ENCODE measurements at regions not wholly inside any gene's neighbourhood (a gene's known extent, or its start where the extent isn't known, plus 50 kb on each side); places are given as distances from the start of the nearest gene placed in this dataset.
"Not testable (repeated sequence)": the region's sequence is repeated elsewhere in the genome, so short reads cannot be mapped to it uniquely, and the experiment has no call there.

DNA sequence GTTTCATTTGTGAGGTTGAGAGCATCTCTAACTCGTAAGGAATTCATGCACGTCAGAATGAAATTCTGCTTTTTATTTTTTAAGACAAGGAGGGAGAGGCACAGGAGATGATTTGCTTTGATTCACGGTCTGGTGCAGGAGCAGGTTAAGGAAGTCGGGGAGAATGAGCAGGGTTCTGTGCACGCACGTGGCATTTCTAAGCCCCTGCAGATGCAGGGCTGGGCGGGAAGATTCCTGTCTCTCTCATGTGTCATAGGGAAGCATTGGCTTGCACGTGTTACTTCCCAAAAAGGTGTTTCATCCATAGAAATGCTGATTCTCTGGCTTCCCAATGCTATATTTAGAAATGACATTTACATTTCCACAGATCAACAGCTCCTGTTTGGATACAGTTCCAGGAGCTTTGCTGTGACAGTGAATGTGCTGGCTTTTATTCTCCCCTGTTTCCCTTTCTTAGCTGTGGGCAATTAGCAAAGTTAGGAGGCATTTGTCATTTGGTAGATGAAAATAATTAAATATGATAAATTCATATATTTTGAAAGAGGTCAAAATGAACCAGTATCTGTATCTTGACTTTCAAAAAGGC is 119.7 kb upstream of the ZFP64 start:
- H3K4me3 ChIP-seq = no peak overlapping the region
- no peaks in the 10 kb centered on the region for H3K9me3 ChIP-seq (ENCODE audit: low read depth, low read length)

DNA sequence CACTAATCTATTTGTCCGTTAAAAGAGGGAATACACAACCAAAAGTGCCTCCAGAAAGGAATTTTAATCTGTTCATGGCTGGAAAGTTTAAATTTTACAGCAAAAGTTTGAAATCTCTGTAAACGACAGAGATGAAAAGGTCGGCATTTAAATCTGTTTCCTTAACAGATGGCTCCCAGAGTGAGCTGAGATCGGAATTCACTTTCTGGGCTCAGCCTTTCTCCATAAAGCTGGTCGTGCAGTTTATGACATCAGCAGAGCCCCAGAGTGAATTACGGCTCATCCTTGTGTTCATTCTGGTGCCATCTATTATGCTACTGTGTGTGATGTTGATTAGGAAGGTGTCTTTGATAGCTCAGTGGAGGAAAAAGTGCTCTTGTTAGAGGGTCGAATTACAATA is 117.6 kb upstream of the ZFP64 start:
- Histone ChIP-seq H3K4me3 (no peak overlapping the region), H3K27ac (peak overlapping the region; percentile 56), H3K9ac (ENCODE audit: insufficient read length) (no peak overlapping the region), H3K36me3 (ENCODE audit: insufficient read depth, low read length) (no peaks in the 10 kb centered on the region), H3K9me3 (ENCODE audit: low read depth, low read length) (no peaks in the 10 kb centered on the region)
- DNase-seq (ENCODE audit: low read depth, low spot score) = no peak
- TF ChIP-seq EZH2 (IDR thresholded peaks at IDR 0.05) = no peak
- no peak for TF ChIP-seq FOXP2 (optimal IDR thresholded peaks at IDR 0.05; ENCODE audit: control extremely low read depth, extremely low read length, insufficient read depth)
- no peak for TF ChIP-seq POLR2AphosphoS5 (IDR thresholded peaks at IDR 0.05; ENCODE audit: borderline replicate concordance, low read depth, low read length)

More for the DNA sequence above, 119.7 kb upstream of the ZFP64 start:
- Histone ChIP-seq H3K27ac (no peak overlapping the region), H3K9ac (ENCODE audit: insufficient read length) (no peak overlapping the region), H3K36me3 (ENCODE audit: insufficient read depth, low read length) (no peaks in the 10 kb centered on the region)
- DNase-seq (ENCODE audit: low read depth, low spot score) = no peak
- TF ChIP-seq POLR2AphosphoS5 (IDR thresholded peaks at IDR 0.05; ENCODE audit: borderline replicate concordance, low read depth, low read length) (no peak), EZH2 (IDR thresholded peaks at IDR 0.05) (no peak), FOXP2 (optimal IDR thresholded peaks at IDR 0.05; ENCODE audit: control extremely low read depth, extremely low read length, insufficient read depth) (no peak)

DNA sequence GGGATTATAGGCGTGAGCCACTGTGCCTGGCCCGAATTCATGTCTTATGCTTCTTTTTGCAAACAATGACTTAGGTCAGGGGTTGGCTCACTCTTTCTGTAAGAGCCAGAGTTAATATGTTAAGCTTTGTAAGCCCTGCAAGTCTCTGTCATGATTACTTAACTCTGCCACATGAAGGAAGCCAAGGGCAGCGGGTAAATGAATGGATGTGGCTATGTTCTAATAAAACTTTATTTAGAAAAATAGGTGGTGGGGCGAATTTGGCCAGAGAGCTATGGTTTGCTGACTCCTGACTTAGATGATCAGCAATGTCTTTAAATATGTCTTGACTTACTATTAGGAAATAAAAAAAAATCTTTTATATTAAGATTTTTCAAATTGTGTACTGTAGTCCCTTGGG is 114.9 kb upstream of the ZFP64 start:
- Histone ChIP-seq H3K9me3 (ENCODE audit: low read depth, low read length) (no peaks in the 10 kb centered on the region), H3K4me3 (no peak overlapping the region), H3K9ac (ENCODE audit: insufficient read length) (no peak overlapping the region), H3K27ac (no peak overlapping the region), H3K36me3 (ENCODE audit: insufficient read depth, low read length) (no peaks in the 10 kb centered on the region)
- TF ChIP-seq FOXP2 (optimal IDR thresholded peaks at IDR 0.05; ENCODE audit: control extremely low read depth, extremely low read length, insufficient read depth) (no peak), EZH2 (IDR thresholded peaks at IDR 0.05) (no peak), POLR2AphosphoS5 (IDR thresholded peaks at IDR 0.05; ENCODE audit: borderline replicate concordance, low read depth, low read length) (no peak)
- no peak for DNase-seq (ENCODE audit: low read depth, low spot score)

DNA sequence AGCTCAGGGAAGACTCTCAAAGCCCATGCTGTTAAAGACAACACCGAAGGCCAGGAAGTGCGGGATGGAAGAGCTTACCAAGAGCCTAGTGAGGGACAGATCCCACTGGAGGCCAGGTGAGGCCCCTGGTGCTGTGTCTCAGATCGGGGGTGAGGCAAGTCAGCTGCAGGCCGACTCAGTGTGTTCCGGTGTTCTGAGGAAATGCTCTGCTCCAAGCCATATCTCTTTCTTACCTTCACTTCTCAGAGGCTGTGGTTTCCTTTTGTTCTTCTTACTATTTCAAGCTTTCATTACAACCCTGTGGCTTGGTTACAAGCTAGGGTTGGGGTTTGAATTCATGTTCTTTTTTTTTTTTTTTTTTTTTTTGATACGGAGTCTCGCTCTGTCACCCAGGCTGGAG is 114.3 kb upstream of the ZFP64 start:
- H3K4me3 ChIP-seq = no peak overlapping the region
- TF ChIP-seq POLR2AphosphoS5 (IDR thresholded peaks at IDR 0.05; ENCODE audit: borderline replicate concordance, low read depth, low read length) (no peak), FOXP2 (optimal IDR thresholded peaks at IDR 0.05; ENCODE audit: control extremely low read depth, extremely low read length, insufficient read depth) (no peak), EZH2 (IDR thresholded peaks at IDR 0.05) (no peak)
- no peak for DNase-seq (ENCODE audit: low read depth, low spot score)
- H3K9ac ChIP-seq (ENCODE audit: insufficient read length) = no peak overlapping the region
- no peaks in the 10 kb centered on the region for H3K9me3 ChIP-seq (ENCODE audit: low read depth, low read length)
- no peaks in the 10 kb centered on the region for H3K36me3 ChIP-seq (ENCODE audit: insufficient read depth, low read length)
- no peak overlapping the region for H3K27ac ChIP-seq

DNA sequence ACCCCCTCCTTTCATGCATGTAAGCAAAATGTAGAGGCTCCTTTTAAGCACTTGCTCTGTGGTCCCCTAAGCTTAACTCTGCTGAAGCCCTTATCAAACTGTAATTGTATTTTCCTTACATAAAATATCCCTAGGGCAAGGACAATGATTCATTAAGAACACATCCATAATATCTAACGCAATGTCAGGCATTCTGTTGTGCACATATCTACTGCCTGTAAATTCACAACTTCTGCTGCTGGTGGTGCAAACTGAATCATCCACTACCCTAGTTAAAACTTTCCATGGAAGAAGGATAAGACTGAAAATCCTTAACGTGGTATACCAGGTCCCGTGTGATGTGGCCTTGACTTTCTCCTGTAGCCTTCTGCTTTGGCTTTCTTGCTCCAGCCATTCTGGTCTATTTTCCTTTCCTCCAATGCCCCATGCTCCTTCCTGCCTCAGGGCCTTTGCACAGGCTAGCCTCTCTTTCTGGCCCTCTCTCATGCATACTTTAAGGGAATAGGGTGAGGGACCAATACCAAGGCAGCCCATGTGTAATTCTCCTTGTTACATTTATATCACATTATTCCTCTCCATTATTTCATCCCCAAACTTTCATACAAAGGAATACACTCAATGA is 113.6 kb upstream of the ZFP64 start:
- TF ChIP-seq POLR2AphosphoS5 (IDR thresholded peaks at IDR 0.05; ENCODE audit: borderline replicate concordance, low read depth, low read length) (no peak), EZH2 (IDR thresholded peaks at IDR 0.05) (no peak), FOXP2 (optimal IDR thresholded peaks at IDR 0.05; ENCODE audit: control extremely low read depth, extremely low read length, insufficient read depth) (no peak)

DNA sequence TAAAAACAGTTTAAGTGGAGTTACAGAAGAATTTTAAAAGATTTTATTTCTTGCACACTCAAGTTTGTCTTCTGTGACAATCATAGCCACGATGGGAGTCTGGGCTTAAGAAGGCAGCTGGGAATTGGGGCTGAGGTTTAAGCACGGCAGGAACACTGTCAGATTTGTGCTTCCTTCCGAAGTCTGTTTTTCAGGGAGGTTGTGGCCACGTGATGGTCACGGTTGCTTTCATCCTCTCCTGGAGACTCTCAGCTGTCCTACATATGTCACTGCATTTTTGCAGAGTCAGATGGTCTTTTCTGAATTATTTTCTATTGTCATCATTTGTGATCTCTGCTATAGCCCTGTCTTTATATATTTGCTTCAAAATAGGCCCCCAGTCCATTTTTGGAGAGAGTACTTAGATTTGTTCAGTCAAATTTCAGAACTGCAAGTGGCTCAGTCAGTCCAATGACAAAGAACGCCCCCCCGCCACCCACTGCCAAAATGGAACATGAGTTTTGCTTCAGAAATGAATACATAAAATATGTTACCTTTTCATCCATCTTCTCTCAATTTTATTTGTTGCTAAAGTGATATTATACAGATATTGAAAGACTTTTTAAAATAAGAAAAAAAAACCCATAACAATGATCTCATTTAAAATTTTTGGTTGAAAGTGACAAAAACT is 111.8 kb upstream of the ZFP64 start:
- TF ChIP-seq FOXP2 (optimal IDR thresholded peaks at IDR 0.05; ENCODE audit: control extremely low read depth, extremely low read length, insufficient read depth) (no peak), EZH2 (IDR thresholded peaks at IDR 0.05) (no peak), POLR2AphosphoS5 (IDR thresholded peaks at IDR 0.05; ENCODE audit: borderline replicate concordance, low read depth, low read length) (no peak)

More for the DNA sequence above, 113.6 kb upstream of the ZFP64 start:
- no peak for DNase-seq (ENCODE audit: low read depth, low spot score)
- H3K36me3 ChIP-seq (ENCODE audit: insufficient read depth, low read length) = no peaks in the 10 kb centered on the region
- no peak overlapping the region for H3K4me3 ChIP-seq
- H3K27ac ChIP-seq = no peak overlapping the region
- no peak overlapping the region for H3K9ac ChIP-seq (ENCODE audit: insufficient read length)
- no peaks in the 10 kb centered on the region for H3K9me3 ChIP-seq (ENCODE audit: low read depth, low read length)

DNA sequence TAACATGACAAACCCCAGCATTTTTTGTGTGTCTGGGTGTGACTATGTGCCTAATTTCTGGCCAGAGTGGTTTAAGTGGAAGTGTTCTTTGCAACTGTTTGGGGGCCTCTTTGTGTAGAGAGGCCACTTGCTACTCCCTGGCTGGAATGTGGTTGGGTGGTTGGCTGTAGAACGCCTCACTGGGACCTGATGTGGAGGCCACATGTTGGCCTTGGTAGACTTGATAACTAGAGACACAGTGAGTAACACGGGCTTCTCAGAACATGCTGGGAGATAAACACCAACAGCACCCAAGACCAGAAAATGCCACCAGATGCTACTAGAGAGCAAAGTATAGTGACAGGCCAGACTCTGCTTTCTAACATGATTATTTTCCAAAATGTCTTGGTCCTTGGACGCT is 111.2 kb upstream of the ZFP64 start:
- DNase-seq (ENCODE audit: low read depth, low spot score) = no peak
- Histone ChIP-seq H3K4me3 (no peak overlapping the region), H3K27ac (no peak overlapping the region), H3K9ac (ENCODE audit: insufficient read length) (no peak overlapping the region), H3K36me3 (ENCODE audit: insufficient read depth, low read length) (no peaks in the 10 kb centered on the region), H3K9me3 (ENCODE audit: low read depth, low read length) (no peaks in the 10 kb centered on the region)
- no peak for TF ChIP-seq FOXP2 (optimal IDR thresholded peaks at IDR 0.05; ENCODE audit: control extremely low read depth, extremely low read length, insufficient read depth)
- no peak for TF ChIP-seq POLR2AphosphoS5 (IDR thresholded peaks at IDR 0.05; ENCODE audit: borderline replicate concordance, low read depth, low read length)
- no peak for TF ChIP-seq EZH2 (IDR thresholded peaks at IDR 0.05)

More for the DNA sequence above, 111.8 kb upstream of the ZFP64 start:
- no peak overlapping the region for H3K9ac ChIP-seq (ENCODE audit: insufficient read length)
- no peak overlapping the region for H3K4me3 ChIP-seq
- H3K9me3 ChIP-seq (ENCODE audit: low read depth, low read length) = no peaks in the 10 kb centered on the region
- no peaks in the 10 kb centered on the region for H3K36me3 ChIP-seq (ENCODE audit: insufficient read depth, low read length)
- H3K27ac ChIP-seq = 0 out of 2 replicates have a peak overlapping the region, but pooled peaks have one; percentile 26
- DNase-seq (ENCODE audit: low read depth, low spot score) = no peak

DNA sequence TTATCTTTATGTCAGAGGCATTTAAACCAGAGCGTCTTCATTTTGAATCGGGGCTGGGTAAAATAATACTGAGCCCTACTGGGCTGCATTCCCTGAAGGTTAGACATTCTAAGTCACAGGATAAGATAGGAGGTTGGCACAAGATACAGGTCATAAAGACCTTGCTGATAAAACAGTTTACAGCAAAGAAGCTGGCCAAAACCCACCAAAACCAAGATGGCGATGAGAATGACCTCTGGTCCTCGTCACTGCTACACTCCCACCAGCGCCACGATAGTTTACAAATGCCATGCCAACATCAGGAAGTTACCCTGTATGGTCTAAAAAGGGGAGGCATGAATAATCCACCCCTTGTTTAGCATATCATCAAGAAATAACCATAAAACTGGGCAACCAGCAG is 110.5 kb upstream of the ZFP64 start:
- not testable (repeated sequence) for H3K9me3 ChIP-seq (ENCODE audit: low read depth, low read length); H3K36me3 ChIP-seq (ENCODE audit: insufficient read depth, low read length); DNase-seq (ENCODE audit: low read depth, low spot score); H3K9ac ChIP-seq (ENCODE audit: insufficient read length); H3K27ac ChIP-seq; H3K4me3 ChIP-seq

Measured in SK-N-MC (cell line).